ENCODE measurements at regions not wholly inside any gene's neighbourhood (a gene's known extent, or its start where the extent isn't known, plus 50 kb on each side); places are given as distances from the start of the nearest gene placed in this dataset.

DNA sequence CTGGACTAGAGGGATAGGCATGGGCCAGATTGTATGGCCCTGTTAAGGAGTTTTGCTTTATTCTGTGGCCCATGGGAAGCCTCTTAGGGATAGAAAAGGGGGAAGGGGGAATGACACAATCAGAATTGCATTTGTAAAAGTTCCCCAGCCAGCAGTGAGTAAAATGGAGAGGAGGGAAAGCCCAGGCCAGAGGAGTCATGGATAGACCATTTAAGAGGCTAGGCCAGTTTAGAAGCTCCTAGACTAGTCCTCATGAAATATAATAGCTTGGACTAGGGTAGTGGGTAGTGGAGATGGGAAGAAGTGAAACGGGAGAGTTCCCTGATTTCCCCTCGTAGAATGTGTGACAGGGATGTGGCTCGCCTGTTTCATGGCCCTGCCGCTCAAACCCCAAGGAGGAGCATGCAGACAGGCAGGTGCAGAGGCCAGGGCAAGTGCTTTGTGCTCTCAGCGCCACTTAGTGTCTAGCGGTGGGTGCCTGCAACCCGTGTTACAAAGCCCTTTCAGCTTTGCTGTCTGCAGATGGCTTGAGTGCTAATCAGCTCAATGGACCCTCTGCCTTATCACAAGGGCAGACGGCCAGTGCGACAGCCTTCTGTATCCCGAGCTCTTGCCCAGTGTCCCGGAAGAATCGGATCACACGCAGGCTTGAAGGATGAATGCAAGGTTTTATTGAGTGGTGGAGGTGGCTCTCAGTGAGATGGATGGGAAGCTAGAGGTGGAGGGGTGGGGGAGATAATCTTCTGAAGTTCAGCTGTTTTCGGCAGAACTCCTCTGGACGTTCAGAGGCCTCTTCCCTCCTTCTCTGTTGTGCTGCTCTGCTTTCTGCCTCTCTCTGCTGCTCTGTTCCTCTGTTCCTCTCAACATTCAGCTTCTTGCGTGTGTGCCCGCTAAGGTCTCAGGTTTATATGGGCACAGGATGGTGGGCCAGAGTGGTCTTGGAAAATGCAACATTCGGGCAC, 141.1 kb downstream of the CEP57L1 start:
- Histone ChIP-seq H3K4me2 (ENCODE audit: insufficient read depth, low read length) (peak overlapping the region; percentile 90), H3K27ac (ENCODE audit: extremely low read depth, low read depth, low read length) (peak overlapping the region; percentile 93), H3K9ac (ENCODE audit: insufficient read depth in 1 of 2, low read depth in 2 of 2, low read length in 2 of 2) (peak overlapping the region; percentile 52 to 72; a peak in 3 of 4 replicates), H3K9me1 (ENCODE audit: control insufficient read depth, insufficient read depth, low read length) (no peaks in the 10 kb centered on the region), H3K27me3 (ENCODE audit: control insufficient read depth in 2 of 2, insufficient read depth in 2 of 2, low read length in 2 of 2) (no peaks in the 10 kb centered on the region), H3K4me1 (replicated peaks in 1 of 2; ENCODE audit: control insufficient read depth in 2 of 2, insufficient read depth in 2 of 2, low read length in 2 of 2) (peaks cover 19 to 57% of the 10 kb centered on the region in 2 experiments), H4K20me1 (replicated peaks; ENCODE audit: control insufficient read depth, insufficient read depth, low read length) (no peaks in the 10 kb centered on the region), H3K9me3 (replicated peaks; ENCODE audit: control insufficient read depth, insufficient read depth, low read depth, low read length) (peaks cover 4% of the 10 kb centered on the region; the same call in 1 of the 2 replicates), H3K79me2 (ENCODE audit: control insufficient read depth, insufficient read depth, low read length) (no peaks in the 10 kb centered on the region), H3K4me3 (0 out of 2 replicates have a peak overlapping the region, but pooled peaks have one; percentile 1), H3K36me3 (ENCODE audit: control insufficient read depth, insufficient read depth, low read length) (no peaks in the 10 kb centered on the region), H2AFZ (ENCODE audit: low read depth, low read length) (peak overlapping the region; percentile 92)
- BruUV-seq (replicated peaks) = TSS peak; percentile 62
- 7% methylated on average over 13 of the region's 18 CpGs for WGBS (ENCODE audit: insufficient coverage, low coverage, missing lambda C conversion rate)
- CTCF ChIA-PET (ENCODE audit: low intra/inter-chr PET ratio) = interaction anchor here (0.5 kb wide), 1 partner anchor 76 kb away, joined by 3 read pairs; no protein-coding TSS in a partner anchor
- FAIRE-seq = peak; percentile 96
- ATAC-seq = peak; percentile 94
- peak; percentile 43 to 92 (median 60) for DNase-seq (ENCODE audit: extremely low read depth in 1 of 4, low spot score in 3 of 4)
- POLR2A ChIA-PET = interaction anchor here (0.6 to 2.2 kb wide), 8 partner anchors 8 to 147 kb away, joined by 3 to 13 read pairs (median 4); partner anchors contain the start of gene CD164
- intact Hi-C loops (cut with micrococcal nuclease) (loop anchor here (1.0 to 5.0 kb wide), 4 partner anchors 48 to 147 kb away; partner anchors contain the start of gene CEP57L1), in situ Hi-C loops (cut with MboI) (no loop called here)
- TF ChIP-seq TRIM28 (IDR thresholded peaks at IDR 0.05) = no peak
- no peak for TF ChIP-seq NUFIP1 (IDR thresholded peaks at IDR 0.05; ENCODE audit: partially characterized antibody)
- peak; percentile 50 for TF ChIP-seq JUND (IDR thresholded peaks at IDR 0.05; ENCODE audit: borderline replicate concordance, low read depth, low read length)
- TF ChIP-seq JUND (tag; IDR thresholded peaks at IDR 0.05; ENCODE audit: borderline replicate concordance, low read depth, low read length) = peak; percentile 29; the same call in 1 of the 3 replicates
- TF ChIP-seq SOX6 (IDR thresholded peaks at IDR 0.05) = peak; percentile 50
- peak; percentile 79 for TF ChIP-seq GATA2 (CRISPR knock-in tag; IDR thresholded peaks at IDR 0.05)
- TF ChIP-seq, protein P1, sequence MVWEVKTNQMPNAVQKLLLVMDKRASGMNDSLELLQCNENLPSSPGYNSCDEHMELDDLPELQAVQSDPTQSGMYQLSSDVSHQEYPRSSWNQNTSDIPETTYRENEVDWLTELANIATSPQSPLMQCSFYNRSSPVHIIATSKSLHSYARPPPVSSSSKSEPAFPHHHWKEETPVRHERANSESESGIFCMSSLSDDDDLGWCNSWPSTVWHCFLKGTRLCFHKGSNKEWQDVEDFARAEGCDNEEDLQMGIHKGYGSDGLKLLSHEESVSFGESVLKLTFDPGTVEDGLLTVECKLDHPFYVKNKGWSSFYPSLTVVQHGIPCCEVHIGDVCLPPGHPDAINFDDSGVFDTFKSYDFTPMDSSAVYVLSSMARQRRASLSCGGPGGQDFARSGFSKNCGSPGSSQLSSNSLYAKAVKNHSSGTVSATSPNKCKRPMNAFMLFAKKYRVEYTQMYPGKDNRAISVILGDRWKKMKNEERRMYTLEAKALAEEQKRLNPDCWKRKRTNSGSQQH (CRISPR knock-in tag; IDR thresholded peaks at IDR 0.05) = no peak
- 0 out of 2 replicates have a peak, but pooled peaks have one; percentile 18 for TF ChIP-seq ZNF583 (CRISPR knock-in tag; IDR thresholded peaks at IDR 0.05)
- TF ChIP-seq ID3 (CRISPR knock-in tag; IDR thresholded peaks at IDR 0.05) = no peak
- 0 out of 2 replicates have a peak, but pooled peaks have one; percentile 13 for TF ChIP-seq ID3 (tag; IDR thresholded peaks at IDR 0.05)
- no peak for TF ChIP-seq RBM22 (IDR thresholded peaks at IDR 0.05; ENCODE audit: low read depth, low read length, poor library complexity, severe bottlenecking)
- no peak for TF ChIP-seq MECOM (CRISPR knock-in tag; IDR thresholded peaks at IDR 0.05)
- TF ChIP-seq HDAC2 (IDR thresholded peaks at IDR 0.05) = peak; percentile 31
- TF ChIP-seq, protein P2, sequence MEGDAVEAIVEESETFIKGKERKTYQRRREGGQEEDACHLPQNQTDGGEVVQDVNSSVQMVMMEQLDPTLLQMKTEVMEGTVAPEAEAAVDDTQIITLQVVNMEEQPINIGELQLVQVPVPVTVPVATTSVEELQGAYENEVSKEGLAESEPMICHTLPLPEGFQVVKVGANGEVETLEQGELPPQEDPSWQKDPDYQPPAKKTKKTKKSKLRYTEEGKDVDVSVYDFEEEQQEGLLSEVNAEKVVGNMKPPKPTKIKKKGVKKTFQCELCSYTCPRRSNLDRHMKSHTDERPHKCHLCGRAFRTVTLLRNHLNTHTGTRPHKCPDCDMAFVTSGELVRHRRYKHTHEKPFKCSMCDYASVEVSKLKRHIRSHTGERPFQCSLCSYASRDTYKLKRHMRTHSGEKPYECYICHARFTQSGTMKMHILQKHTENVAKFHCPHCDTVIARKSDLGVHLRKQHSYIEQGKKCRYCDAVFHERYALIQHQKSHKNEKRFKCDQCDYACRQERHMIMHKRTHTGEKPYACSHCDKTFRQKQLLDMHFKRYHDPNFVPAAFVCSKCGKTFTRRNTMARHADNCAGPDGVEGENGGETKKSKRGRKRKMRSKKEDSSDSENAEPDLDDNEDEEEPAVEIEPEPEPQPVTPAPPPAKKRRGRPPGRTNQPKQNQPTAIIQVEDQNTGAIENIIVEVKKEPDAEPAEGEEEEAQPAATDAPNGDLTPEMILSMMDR (IDR thresholded peaks at IDR 0.05 in 2 of 3, conservative IDR thresholded peaks at IDR 0.05 in 1 of 3; ENCODE audit: insufficient read depth in 2 of 3, low read depth in 1 of 3, low read length in 3 of 3) = peak; percentile 65 to 76 (median 73)
- TF ChIP-seq RB1 (IDR thresholded peaks at IDR 0.05; ENCODE audit: low read depth) = peak; percentile 16; the same call in 1 of the 2 replicates
- TF ChIP-seq L3MBTL2 (IDR thresholded peaks at IDR 0.05) = peak; percentile 84
- peak; percentile 6; the same call in 1 of the 2 replicates for TF ChIP-seq EP400 (IDR thresholded peaks at IDR 0.05)
- 0 out of 2 replicates have a peak, but pooled peaks have one; percentile 5 for TF ChIP-seq SMARCA4 (IDR thresholded peaks at IDR 0.05)
- 0 out of 2 replicates have a peak, but pooled peaks have one; percentile 32 for TF ChIP-seq ELF4 (CRISPR knock-in tag; IDR thresholded peaks at IDR 0.05)

Data from K562 (cell line).